HG02943 (cell line): ENCODE measurements at regions not wholly inside any gene's neighbourhood (a gene's known extent, or its start where the extent isn't known, plus 50 kb on each side); places are given as distances from the start of the nearest gene placed in this dataset.

Experiments
- ATAC-seq: cut with Tn5 transposase; IDR thresholded peaks from one replicate; pipeline ENCODE4 v1.9.1; 2021; ENCODE audit warnings: mild to moderate bottlenecking, low read depth, moderate library complexity; ENCODE audit not compliant: unreplicated experiment

DNA sequence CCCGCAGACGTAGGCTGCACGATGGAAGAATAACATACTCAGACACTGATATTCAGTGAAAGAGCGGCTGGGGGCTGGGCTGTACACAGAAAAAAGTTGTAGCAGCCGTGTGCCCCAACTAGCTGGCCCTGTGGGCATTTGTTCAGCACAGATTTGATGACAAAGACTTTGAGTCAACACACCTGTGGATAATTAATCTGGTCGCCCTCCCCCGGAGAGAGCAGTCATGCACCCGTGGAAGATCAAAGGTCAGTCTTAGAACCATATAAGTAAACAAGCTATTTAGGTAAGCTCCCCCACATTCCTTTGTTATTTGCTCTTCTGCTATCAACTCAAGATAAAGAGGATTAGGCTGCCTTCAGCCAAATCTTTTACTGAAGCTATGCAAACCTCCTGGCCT lies 148.4 kb upstream of the HMCN1 start:
- ATAC-seq = no peak

DNA sequence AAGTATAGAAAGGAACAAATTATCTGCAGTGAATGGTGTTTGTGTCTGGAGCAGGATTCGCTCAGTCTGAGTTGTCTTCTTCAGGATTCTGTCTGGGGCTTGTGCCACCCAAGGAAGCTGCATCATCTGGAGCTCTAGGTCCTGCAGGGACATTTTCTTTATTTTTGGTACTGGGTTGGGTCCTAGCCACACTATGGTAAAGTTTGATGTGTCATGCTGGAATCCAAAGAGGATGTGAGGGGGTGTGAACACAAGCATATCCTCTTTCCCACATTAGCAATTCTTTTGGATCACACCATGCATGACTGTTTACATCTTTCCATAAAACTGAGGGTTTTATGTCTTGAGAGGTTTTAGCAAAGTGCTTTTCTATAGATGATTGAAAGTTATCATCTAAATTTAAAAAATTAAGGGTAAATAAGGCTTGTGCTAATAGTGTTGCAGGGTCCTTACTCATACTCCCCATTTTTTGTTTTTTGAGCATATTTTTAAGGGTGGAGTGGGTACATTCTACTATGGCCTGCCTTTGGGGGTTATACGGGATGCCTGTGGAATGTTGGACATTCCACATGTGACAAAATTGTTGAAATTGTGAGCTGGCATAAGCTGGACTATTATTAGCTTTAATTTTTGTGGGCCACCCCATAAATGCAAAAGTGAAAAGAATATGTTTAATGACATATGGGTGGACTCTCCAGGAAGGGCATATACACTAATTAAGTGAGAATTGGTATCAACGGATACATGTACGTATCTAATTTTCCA lies 152.0 kb upstream of the HMCN1 start:
- ATAC-seq = no peak

DNA sequence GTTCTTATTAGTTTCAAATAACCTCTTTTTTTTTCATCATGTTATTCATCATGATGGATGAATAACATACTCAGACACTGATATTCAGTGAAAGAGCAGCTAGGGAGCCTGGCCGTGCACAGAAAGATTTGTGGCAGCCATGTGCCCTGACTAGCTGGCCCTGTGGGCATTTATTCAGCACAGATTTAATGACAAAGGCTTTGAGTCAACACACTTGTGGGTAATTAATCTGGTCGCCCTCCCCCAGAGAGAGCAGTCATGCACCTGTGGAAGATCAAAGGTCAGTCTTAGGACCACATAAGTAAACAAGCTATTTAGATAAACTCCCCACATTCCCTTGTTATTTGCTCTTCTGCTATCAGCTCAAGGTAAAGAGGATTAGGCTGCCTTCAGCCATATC lies 153.2 kb upstream of the HMCN1 start:
- ATAC-seq = no peak

DNA sequence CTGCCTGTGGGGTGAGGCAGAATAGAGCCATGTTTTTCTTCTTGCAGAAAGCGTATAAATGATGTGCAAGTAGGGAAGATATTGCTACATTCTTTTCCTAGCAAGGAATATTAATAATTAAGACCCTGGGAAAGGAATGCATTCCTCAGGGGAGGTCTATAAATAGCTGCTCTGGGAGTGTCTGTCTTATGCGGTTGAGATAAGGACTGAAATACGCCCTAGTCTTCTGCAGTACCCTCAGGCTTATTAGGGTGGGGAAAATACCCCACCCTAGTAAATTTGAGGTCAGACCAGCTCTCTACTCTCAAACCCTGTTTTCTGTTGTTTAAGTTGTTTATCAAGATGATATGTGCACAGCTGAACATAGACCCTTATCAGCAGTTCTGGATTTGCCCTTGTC lies 155.9 kb upstream of the HMCN1 start:
- ATAC-seq = no peak

DNA sequence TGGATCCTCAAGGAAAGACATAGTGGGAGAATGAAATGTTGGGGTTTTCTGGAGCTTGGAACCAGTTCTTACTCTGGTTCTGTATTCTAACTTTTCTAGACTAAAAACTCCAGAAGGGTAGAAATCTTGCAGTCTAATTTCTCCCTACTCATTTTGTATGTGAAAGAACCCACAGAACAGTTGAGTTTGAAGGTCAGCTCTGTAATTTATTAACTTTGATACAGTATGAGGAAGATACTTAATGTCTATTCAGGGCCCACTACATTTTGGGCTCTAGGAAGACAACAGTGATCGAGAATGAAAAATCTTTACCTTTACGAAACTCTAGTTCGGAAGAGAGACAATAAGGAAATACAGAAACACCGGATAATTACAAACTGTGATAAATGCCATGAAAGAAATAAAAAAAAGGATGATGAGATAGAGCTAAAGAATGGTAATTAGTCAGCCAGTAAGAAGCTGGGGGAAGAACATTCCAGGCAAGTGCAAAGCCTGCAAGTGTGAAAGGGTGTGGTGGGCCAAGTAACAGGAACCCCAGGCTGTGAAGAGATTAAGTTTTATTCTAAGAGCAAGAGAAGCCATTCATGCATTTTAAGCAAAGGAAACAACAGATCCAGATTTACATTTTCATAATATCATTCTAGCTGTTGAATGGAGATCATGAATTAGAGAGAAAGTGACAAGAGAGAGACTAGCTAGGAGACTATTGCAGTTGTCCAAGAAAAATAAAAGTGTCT lies 159.9 kb upstream of the HMCN1 start:
- no peak for ATAC-seq

DNA sequence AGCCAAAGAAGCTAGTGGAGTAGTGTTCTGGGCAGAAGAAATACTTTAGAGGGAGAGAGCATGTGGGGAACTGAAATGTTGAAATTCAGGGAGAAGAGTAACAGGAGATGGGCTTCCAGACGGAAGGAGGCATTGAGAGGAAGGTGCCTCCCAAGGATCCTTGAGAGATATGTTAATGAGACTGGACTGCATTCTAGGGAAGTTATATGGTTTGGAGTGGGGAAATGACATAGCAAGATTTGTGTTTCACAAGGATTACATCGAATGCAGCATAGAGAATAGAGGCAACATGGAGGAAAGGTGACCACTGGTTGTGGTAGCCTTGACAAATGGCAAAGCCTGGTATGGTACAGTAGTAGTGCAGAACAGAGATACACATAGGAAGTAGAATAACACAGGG lies 160.5 kb upstream of the HMCN1 start:
- ATAC-seq = no peak

DNA sequence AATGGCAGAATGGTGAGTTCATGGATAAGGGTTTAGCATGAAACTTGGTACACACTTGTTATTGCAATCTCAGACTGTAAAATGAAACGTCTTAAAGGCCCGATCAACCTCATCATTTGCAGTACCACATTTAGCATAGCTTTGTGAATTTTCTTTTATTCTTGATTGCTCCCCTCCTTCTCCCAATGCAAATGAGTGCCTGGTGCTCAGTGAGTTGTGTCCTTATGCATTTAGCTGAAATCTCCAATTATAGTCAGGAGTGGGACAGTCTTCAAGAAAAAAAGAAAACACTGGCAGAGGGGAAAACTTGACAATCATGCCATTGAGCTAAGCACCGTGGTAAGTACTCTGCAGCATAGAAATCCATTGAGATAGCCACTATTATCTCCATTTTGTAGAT lies 161.0 kb upstream of the HMCN1 start:
- no peak for ATAC-seq

DNA sequence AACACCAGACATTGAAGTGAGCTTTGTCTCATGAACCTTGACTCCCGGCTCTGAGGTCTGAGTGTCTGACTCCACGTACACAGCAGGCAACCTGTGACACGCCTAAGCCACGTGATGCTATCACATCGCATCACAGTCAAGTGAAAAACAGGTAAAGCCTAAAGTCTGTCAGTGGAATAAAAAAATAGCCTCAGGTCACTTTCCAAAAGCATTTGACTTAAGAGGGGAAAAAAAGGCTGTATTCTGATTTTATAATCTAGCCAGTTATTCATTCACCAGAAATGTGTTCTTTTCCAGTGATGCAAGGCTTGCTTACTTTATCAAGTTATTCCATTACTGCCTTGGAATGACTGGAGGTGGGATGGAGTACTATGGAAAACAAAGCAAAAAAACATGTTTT lies 163.2 kb upstream of the HMCN1 start:
- ATAC-seq = no peak

DNA sequence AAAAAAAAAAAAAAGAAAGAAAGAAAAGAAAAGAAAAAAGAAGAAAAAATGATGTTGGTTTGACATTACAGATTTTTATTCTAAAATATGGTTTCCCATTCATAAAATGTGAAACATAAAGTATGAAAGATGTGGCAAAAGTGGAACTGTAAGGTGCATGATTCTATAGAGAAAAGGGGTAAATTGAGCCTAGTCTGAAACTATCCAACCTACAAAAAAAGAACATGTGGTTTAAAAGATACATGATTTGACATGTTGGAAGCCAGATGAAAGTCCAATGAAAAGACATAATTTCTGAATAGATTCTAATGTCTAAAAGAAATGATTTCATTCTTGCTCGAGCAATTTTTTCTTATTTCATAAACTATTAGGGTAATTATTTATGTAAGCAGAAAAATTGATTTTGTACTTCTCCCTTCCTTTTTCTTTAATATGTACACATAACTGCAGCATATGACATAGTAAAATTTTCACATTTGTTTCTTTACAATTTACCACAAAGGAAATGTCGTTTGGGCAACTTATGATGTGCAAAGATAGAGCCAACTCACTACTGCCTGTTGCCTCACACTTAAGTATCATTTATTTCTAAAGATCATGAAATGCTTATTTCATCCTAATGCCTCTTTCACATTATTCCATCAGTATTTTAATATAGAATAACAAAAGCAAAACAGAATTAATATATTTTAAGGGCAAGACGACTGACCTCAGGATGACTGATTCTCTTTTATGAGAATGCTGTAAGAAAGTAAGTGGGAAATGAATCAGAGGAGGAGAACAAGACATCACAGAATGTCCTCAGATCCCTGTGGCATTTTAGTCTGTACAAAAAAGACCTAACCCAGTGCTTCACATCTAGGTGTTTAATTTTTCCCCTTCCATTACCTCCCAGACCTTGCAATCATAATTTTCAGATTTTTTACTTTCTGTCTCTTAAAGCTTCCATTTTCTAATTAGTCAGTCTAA lies 165.8 kb upstream of the HMCN1 start:
- no peak for ATAC-seq

DNA sequence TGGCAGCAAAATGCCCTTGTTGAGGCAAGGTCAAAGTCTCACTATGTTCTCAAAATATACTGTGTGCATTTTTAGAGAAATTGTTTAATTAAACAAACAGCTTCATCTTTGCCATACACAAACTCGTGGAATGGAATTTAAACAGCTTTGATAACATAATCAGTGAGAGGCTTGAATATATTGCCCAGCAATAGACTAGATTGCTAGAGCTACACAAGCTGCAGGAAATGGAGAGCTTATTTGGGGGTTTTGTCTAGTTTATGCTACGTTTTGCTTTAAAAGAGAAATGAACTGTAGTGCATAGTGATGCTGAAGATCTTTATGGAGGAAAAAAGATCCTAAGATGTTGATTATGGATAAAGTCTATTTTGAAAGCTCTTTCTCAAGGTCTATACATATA lies 166.8 kb upstream of the HMCN1 start:
- no peak for ATAC-seq

DNA sequence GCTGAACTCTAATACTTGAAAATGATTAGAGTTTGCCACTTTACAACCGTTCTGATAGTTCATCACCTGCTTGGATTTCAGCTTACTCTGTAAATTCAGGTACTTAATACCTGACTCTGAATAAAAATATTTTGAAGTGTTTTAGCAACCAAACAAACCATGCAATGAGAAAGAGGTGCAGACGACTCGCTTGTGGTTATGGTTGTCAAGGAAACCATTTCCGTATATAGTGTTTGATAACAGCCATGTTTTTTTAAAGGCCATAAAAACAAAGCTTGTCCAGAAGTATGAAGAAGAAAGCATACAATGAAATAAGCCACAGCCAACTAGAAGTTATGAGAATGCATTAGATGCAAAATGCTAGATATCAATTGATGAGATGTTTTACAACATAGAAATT lies 167.2 kb upstream of the HMCN1 start:
- no peak for ATAC-seq

DNA sequence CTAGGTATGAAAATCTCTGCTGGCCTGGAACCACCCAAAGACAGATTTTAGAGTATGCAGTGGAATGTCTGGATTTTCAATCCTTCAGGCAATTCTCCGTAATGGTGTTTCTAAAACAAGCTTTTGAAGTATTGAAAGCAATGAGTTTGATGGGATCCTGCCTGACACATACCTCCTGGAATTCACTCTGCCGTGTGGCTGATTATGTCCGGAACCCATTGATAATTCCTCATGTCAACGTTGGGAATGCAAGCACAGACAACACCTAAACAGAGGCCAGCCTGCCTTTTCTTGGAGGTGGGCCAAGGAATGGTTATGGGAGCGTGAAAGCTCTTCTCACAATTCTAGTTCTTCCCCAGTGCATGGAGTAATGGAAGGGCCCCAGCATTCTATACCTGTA lies 168.9 kb upstream of the HMCN1 start:
- no peak for ATAC-seq

DNA sequence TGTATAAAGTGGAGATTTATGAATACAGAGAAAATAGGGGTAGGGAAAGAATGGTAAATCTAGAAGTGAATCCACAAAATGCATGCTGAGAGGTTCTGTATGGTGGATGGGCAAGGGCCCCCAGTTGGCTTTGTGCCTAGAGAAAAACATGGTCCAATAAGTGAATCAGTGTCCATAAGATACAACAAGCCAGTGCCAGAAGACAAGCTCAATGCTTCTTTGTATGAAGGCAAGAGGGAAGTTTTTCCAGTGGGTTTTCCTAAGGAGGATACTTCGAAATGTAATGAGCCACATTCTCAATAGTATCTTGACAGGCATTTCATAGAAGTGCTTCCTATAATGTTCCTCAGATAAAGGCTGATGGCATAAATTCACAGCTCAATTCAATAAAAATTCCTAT lies 169.4 kb upstream of the HMCN1 start:
- ATAC-seq = no peak

DNA sequence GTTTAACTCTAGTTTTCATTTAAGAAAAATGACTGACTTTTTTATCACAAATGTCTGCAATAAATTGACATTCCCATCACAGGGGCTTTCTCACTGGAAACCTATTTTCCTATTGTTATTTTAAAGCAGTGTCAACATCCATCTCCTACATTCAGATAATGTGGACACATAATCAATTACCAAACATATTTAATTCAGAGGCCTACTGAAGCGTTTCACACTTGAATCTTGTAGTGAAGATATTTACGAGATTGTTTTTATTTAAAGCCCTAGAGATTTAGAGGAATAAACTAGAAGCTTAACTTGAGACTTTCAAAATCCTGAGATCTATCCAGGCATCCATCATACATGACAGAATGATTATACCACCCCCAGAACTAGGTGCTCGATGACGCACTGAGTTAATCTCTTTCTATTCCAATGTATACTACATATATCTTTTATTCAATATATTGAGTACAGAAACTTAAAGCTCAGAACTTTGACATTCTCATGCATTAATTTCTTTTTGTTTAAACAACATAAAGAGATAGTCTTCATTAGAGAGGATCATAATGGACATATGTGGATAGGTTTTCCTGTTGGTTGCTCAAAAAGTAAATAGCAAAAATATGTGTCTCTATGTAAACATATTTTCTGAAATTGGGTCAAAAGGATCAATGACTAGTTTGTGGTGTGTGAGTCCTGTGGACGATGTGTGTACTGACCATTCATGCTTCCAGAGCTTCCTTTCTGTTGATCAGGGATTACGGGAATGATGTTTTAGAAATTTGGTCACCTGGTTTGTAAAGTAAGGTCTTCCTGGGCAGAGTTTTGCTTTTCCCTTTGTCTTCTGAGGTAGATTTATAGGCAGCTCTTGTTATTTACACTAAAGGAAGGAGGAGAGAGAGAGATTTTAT lies 171.5 kb upstream of the HMCN1 start:
- ATAC-seq = no peak

DNA sequence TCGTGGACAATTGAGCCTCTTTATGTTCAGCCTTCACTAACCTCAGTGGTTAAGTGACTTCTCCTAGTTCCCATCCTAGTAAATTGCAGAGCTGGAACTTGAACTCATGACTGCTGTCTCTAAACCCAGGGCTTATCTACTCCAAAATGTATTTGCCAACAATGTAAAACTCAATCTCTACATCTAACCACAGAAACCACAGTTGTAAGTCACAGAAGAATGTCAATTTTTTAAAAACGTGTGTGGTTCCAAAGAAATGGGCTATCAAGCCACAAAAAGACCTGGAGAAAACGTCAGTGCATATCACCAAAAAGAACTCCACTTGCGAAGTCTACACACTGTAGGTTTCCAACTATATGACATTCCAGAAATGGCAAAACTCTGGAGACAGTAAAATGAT lies 172.6 kb upstream of the HMCN1 start:
- ATAC-seq = no peak

DNA sequence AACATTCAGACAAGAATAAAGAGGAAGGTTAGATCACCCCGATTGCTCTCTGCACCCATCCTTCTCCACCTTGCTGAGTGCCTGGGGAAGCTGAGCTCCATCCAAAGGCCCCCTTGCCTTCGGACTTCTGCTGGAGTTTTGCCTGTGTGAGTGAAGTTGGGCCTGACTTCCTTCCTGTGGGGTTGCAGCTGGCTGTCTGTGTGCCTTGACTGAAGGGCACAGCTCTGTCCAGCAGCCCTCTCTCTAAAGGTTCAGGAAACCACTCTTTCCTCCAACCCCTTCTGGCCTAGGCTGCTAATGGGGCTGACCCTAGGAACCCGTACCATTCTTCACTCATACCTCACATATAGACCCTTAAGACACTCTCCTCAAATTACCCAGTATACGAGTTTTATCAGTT lies 173.4 kb upstream of the HMCN1 start:
- no peak for ATAC-seq

DNA sequence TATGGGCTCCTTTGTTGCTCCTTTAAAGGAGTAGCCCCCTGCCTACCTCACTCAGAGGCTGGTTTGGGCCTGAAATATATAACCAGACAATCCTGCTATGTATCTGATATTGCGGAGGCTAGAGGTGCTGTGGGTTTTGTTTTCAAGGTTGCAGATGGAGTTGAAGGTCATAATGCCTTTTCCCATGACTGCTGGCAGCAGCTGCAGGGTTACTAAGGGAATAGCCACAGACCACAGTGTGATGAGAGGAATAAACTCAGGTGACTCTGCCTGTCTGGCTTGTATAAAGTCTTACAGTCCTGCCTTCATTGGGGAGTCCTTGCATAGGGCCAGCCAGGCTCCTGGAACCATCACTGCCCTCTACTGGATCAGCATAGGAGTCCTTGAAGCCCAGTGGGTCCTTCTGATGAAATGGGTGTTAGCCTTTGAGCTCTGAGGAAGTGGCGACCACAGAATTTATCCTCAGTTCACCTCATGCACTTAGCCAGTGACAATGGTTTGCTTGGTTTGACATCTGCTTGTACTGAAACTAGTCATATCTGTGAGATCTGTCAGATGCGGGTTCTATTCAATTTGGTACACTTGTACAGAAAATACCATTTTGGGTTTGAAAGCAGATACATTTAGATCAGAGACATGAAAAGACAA lies 174.4 kb upstream of the HMCN1 start:
- ATAC-seq = peak; percentile 98

DNA sequence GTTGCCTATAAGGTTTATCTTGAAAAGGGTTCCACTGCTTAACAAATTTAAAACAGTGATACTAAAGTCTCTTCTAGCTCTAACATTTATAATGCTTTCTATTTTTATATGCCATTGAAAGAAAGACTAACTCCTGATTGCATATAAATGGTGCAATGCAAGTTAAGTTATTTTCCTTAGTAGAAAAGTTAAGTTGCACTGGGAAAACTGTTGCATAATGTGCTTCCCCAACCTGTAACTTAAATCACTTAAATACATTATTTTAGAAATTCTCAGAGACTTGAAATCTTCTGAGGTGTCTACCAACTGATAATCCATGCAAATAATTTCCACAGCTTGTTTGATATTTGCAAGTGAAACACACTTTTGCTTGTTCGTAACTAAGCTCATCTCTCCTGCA lies 175.0 kb upstream of the HMCN1 start:
- no peak for ATAC-seq

DNA sequence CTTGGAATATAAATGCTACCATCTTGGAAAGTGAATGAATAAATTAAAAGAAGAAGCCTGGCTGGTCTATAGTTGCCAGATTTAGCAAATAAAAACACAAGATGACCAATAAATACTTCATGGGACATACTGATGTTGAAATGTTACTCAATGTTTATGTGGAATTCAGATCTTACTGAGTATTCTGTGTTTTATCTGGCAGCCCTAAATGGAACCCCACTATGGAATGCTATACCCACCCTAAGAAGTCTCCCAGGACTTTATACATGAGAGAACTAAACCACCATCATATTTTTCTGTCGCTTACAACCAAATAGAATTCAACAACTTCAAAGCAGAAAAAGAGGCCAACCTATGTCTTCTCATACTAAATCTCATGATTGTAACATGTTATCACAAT lies 177.6 kb upstream of the HMCN1 start:
- no peak for ATAC-seq

DNA sequence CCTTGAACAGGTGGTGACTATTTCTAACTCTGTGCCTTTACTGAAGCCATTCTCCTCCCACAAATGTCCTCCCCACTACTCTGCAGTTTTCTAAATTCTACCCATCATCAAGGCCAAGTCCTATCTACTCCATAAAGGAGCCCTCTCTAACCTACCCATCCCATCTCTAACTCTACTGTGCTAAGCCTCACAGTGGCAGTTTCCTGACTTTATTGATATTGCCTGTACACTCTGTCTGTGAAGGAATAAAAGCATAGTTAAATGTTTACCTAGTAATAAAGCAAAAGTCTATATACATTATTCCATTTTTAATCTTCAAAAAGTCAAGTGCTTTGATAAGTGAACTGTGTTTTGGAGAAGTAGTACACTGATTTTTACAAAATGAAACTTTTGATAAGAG lies 178.4 kb upstream of the HMCN1 start:
- no peak for ATAC-seq
